Activated CD4-positive, CD25-positive, alpha-beta regulatory T cell treated with anti-CD3 and anti-CD28 coated beads, Interleukin-2, amount 50 U/mL, for 16 hours (primary cell): ENCODE measurements at regions not wholly inside any gene's neighbourhood (a gene's known extent, or its start where the extent isn't known, plus 50 kb on each side); places are given as distances from the start of the nearest gene placed in this dataset.
"Not testable (repeated sequence)": the region's sequence is repeated elsewhere in the genome, so short reads cannot be mapped to it uniquely, and the experiment has no call there.

Experiments used
- DNase-seq: peaks from one replicate; pipeline ENCODE4 v3.0.0-alpha.2; 2020; ENCODE audit warnings: low read depth, low spot score

- no peak for DNase-seq
Observed at GRCh38 chr22:27057717-27058116, 400.3 kb downstream of the MIAT start.

- no peak for DNase-seq
Observed at GRCh38 chr22:27060190-27060589, 402.8 kb downstream of the MIAT start.

DNA sequence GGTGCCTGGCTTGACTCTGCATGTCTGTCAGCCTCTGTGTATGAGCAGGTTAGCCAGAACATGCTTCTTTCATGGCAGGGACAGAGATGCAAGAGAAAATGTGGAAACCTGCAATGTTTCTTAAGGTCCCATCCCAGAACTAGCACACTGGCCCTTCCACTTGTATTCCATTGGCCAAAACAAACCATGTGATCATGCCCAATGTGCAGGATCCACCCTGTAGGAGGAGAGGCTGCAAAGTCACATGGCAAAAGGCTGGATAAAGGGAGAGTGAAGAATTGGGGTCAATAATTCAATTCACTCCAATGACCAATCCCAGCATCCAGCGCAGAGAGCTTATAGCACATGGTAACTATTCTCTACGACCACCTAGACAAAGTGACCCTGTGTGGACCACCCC lies 405.5 kb downstream of the MIAT start:
- no peak for DNase-seq

GRCh38 chr22:27063406-27063805 lies 406.0 kb downstream of the MIAT start:
- no peak for DNase-seq

DNA sequence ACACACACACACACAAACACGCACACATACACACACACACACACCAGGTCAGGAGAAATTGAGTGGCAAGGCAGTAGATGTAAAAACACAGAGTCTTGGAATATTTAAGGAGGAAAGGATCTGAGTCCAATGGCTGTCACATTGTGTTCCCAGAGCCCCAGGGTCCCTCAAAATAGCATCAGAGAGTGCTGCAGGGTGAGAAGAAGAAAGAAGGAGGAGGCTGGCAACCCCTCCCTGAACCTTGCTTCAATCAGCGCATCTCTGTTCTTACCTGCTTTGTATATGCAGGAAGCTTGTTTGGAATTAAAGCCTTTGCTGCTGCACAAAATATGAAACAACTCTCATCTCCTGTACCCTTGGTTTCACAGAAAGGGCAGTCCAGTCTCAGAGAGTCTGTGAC lies 406.5 kb downstream of the MIAT start:
- no peak for DNase-seq

GRCh38 chr22:27064386-27064785 lies 407.0 kb downstream of the MIAT start:
- no peak for DNase-seq

- DNase-seq, result no peak
Observed at GRCh38 chr22:27065279-27065678, 407.9 kb downstream of the MIAT start.

DNA sequence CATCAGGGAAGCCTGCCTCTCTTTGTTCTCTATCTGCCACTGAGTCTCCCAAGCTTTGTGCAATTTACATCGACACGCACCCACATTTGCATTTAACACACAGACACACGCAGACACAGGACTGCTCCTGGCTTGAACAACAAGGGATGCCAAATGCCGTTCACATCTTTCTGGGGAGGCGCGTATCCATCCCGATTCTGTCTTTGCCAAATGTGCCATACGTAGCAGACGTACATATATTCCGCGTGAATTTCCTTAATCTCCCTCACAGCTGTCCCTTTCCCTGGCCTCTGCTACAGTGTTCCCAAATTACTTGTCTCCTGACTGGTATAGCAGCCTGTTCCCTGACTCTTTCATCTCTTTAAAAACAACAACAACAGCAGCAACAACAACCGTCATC lies 409.5 kb downstream of the MIAT start:
- no peak for DNase-seq

GRCh38 chr22:27068121-27068520 lies 410.7 kb downstream of the MIAT start:
- DNase-seq, result no peak

DNA sequence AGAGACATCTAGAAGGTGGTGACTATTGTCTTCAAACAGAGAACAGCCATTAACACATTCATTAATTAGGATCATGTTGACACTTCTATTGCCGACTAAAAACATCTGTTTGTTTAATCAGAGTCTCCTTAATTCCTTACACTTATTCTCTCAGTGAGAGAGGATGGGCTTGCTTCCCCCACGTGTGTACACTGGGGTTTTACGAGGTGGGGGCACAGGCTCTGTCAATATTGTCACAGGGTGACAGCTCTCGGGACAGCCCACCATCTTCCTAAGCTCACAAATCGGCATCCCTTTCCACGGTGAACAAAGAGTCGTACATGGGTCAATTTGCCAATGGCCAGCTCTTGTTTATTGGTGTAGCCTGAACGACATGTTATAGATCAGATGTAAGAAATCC lies 413.2 kb downstream of the MIAT start:
- no peak for DNase-seq

DNA sequence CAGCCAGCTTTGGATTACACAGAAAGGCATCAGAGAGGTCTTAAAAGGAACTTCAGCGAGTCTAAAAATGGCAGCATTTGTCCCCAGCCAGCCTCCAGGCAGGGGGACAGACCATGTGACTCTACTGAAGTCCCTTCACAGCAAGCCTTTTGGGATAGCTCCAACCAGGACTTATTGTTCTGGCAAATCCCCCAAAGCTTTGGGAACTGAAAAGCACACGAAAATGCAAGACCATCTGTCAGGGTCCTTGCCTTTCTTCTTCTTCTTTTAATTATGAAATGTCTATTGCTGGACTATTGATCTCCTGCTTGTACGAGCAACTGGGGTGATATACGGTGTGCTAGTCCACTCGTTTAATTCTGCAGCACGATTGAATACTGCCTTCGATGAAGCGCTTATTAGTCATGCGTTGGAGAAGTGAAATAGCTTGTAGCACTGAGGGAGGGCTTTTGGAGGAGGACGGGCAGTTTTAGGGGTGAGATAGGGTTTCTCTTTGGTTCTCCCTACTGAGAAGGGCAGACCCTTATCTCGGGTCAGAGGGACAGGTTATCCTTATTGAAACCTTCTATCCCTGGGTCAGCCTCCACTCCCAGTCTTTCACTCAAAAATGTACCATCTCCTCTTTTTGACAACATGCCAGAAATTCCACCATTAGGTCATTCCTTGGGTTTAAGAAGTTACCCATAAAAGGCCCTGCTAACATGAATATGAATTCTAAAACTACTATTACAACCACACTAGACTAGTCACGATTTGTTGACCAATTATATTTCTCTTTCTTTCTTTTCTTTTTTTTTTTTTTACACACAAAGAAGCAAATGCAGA lies 416.4 kb downstream of the MIAT start:
- DNase-seq, result no peak

GRCh38 chr22:27075028-27075678 lies 417.8 kb downstream of the MIAT start:
- no peak for DNase-seq

GRCh38 chr22:27075891-27076290 lies 418.5 kb downstream of the MIAT start:
- DNase-seq, result no peak

DNA sequence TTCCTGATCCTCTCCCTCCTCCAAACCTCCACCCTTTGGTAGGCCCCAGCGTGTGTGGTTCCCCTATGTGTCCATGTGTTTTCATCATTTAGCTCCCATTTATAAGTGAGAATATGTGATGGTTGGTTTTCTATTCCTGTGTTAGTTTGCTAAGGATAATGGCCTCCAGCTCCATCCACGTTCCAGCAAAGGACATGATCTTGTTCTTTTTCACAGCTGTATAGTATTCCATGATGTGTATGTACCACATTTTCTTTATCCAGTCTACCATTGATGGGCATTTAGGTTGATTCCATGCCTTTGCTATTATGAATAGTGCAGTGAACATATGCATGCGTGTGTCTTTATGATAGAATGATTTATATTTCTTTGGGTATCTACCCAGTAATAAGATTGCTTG lies 420.7 kb downstream of the MIAT start:
- not testable (repeated sequence) for DNase-seq

GRCh38 chr22:27080036-27080578 lies 422.7 kb downstream of the MIAT start:
- no peak for DNase-seq

DNA sequence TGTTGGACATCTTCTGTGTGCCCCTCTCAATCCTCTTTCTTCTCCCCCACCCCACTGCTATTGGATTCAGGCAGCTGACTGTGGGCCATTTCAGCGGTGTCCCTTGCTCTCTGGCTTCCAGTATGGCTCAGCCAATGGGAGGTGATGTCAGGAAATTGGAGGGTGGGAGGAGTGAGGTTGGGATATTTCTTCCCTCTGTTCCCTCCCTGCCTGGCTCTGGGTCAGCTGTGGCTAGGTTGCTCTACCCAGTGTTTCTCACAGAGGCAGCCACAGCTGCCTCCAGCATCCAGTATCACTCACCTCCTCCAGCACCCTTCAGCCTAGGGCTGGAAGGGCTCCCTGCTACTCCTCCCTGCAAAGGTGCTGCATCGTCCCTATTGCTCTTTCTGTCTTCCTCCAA lies 423.5 kb downstream of the MIAT start:
- no peak for DNase-seq

- DNase-seq, result no peak
Observed at GRCh38 chr22:27083610-27084009, 426.2 kb downstream of the MIAT start.

GRCh38 chr22:27084130-27084529 lies 426.7 kb downstream of the MIAT start:
- no peak for DNase-seq

- no peak for DNase-seq
Observed at GRCh38 chr22:27086080-27087044, 429.0 kb downstream of the MIAT start.

GRCh38 chr22:27087051-27087450 lies 429.7 kb downstream of the MIAT start:
- no peak for DNase-seq

DNA sequence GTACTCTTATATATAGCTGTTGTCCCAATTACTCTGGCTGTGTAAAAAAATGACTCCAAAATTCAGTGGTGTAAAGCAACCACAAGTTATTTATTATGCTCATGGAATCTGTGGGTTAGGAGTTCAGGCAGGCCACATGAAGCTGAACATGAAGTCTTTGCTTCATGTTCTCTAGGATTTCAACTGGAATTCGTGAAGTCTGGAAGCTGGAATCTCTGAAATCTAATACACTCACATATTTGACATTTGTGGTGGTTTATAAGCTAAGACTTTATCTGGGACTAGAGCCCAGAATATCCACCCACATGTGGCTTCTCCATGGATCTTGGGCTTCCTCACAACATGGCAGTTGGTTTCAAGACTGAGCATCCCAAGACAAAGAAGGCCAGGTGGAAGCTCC lies 430.6 kb downstream of the MIAT start:
- DNase-seq, result no peak

- no peak for DNase-seq
Observed at GRCh38 chr22:27089264-27089663, 431.9 kb downstream of the MIAT start.
